Left ventricle myocardium superior (tissue), 1 donor: ENCODE measurements at regions not wholly inside any gene's neighbourhood (a gene's known extent, or its start where the extent isn't known, plus 50 kb on each side); places are given as distances from the start of the nearest gene placed in this dataset.

ENCODE experiments used
- ATAC-seq: fragments of 200-7000 bp; cut with Tn5 transposase; one replicate; pipeline ENCODE4 v1.9.1; 2020; ENCODE audit warnings: mild to moderate bottlenecking, moderate library complexity
- DNase-seq: peaks from one replicate; pipeline ENCODE4 v3.0.0-alpha.2; 2020
- intact Hi-C: fragments of 100-400 bp; cut with micrococcal nuclease; formaldehyde crosslinking; loops from one replicate; pipeline ENCODE4 v1.11.0; 2022
- donor health status: DM: no; HTN: yes; CAD: no; lungs with severe emphysema.

DNA sequence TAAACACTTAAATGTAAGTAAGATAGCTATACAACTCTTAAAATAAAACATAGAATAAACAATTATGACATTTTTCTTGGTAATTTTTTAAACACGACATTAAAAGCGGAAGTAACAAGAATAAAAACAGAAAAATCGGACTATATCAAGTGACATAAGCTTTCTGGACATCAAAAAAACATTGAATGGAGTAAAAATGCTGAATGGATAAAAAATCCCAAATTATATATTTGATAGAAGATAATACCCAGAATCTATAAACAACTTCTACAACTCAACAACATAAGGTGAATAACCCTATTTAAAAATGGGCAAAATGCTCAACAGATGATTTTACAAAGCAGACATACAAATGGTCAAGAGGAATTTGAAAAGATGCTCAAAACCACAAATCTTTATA lies 1866.5 kb downstream of the TP53TG3F start:
- intact Hi-C loops = no loop called here
- ATAC-seq = no peak
- no peak for DNase-seq

- intact Hi-C loops = no loop called here
- DNase-seq (no peak), ATAC-seq (no peak)
Measured at GRCh38 chr16:35339337-35339736, 1879.9 kb downstream of the TP53TG3F start.

DNA sequence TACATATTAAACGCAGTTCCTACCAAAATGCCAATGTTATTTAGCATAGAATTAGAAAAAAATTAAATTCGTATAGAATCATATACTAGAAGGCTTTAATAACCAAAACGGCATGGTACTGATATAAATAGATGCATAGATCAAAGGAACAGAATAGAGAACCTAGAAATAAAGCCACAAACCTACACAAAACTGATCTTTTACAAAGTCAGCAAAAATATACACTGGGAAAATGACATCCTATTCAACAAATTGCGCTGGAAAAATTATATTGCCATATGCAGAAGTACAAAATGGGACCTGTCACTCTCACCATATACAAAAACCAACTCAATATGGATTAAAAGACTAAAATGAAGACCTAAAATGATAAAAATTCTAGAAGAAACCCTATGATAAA lies 1882.6 kb downstream of the TP53TG3F start:
- no peak for ATAC-seq
- no peak for DNase-seq
- intact Hi-C loops = no loop called here

GRCh38 chr16:35344012-35344762 lies 1884.8 kb downstream of the TP53TG3F start:
- DNase-seq (no peak), ATAC-seq (no peak)
- intact Hi-C loops = no loop called here

DNA sequence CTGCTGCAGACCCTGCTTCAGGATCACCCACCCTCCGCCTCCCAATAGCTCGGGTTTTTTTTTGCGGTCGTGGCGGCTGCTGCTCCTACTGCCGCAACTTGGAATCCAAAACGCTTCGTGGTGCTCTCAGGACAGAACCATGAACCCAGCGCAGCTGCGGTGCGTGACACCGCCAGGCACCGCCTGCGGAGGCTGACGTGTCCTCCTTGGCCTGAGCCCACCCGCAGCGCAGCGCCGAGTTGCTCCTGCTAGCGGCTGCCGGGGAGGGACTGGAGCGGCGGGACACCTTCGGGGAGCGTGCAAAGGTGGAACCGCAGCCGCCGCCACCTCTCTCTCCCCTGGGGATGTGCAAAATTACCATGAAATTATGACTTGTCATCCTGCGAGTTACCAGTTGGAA lies 1893.0 kb downstream of the TP53TG3F start:
- intact Hi-C loops = no loop called here
- DNase-seq (no peak), ATAC-seq (no peak)

DNA sequence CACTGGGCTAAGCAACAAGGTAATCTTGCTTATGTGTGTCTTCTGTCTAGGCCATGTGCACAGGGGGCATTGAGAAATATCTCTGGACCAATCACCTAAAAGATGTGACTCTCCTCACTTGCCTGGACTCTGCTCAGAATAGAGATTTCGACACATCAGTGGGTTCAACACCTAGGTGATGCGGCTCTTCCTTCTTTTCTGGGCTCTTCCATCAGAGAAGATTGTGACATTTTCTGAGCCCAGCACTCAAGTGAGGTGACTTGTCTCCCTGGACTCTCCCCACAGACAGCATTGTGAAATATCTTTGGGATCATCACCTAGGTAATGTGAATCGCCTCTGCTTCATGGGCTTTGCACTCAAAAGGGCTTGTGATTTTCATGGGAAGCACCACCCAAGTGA lies 1904.1 kb downstream of the TP53TG3F start:
- intact Hi-C loops = no loop called here
- ATAC-seq = no peak
- no peak for DNase-seq

DNA sequence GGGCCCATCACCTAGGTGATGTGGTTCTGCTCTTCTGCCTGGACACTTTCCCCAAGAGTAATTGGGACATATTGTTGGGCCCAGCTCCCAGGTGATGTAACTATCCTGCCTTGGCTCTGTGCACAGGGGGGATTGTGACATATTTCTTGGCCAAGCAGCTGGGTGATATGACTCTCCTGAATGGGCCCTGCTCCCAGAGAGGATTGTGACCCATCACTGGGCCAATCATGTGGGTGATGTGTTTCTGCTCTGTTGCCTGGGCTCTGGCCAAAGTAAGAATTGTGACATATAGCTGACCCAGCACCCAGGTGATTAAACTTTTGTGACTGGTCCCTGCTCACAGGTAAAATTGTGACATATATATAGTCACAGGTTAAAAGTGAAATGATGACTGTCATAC lies 1904.9 kb downstream of the TP53TG3F start:
- DNase-seq (no peak), ATAC-seq (no peak)
- intact Hi-C loops = no loop called here

- no peak for DNase-seq
- no peak for ATAC-seq
- intact Hi-C loops = no loop called here
Measured at GRCh38 chr16:35365675-35366074, 1906.3 kb downstream of the TP53TG3F start.

DNA sequence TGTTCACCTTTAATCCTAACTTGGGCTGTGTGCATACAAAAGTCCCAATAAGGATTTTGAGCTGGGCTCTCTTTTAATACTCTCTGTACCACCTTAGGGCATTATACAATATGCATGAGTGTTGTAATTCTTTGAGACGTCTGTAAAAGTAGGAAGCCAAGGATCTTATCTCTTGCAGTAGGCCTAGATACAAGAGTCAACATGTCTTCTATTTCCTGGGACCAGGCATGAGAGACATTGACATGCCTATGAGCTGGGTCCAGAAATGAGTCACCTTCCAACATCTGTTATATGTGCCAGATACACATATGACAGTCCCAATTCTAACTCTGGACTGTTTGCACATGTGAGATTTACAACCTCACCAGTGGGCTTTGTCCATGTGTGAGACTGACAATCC lies 1911.2 kb downstream of the TP53TG3F start:
- ATAC-seq = no peak
- intact Hi-C loops = no loop called here
- no peak for DNase-seq

- intact Hi-C loops = no loop called here
- DNase-seq (no peak), ATAC-seq (no peak)
Measured at GRCh38 chr16:35377142-35377541, 1917.7 kb downstream of the TP53TG3F start.

DNA sequence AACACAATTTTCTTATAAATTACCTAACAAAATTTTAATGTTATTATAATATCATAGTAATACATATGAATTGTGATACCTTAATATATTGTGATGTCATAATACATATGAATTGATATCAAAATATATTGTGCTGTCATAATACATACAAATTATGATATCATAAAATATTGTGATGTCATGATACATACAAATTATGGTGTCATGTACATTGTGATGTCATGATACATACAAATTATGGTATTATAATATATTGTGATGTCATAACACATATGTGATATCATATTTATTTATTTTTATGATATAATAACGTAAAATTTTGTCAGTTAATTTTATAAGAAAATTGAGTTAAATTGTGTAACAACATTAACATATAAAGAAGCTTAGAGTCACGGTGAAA lies 1927.2 kb downstream of the TP53TG3F start:
- intact Hi-C loops = no loop called here
- DNase-seq (no peak), ATAC-seq (no peak)

- DNase-seq (peak; percentile 41), ATAC-seq (no peak)
- intact Hi-C loops = no loop called here
Measured at GRCh38 chr16:35391328-35391727, 1931.9 kb downstream of the TP53TG3F start.

GRCh38 chr16:35398180-35398579 lies 1938.8 kb downstream of the TP53TG3F start:
- no peak for ATAC-seq
- intact Hi-C loops = no loop called here
- DNase-seq = no peak

GRCh38 chr16:35399133-35399532 lies 1939.7 kb downstream of the TP53TG3F start:
- intact Hi-C loops = no loop called here
- DNase-seq = no peak
- no peak for ATAC-seq

- intact Hi-C loops = no loop called here
- no peak for ATAC-seq
- DNase-seq = no peak
Measured at GRCh38 chr16:35404273-35404672, 1944.9 kb downstream of the TP53TG3F start.

GRCh38 chr16:35405526-35405925 lies 1946.1 kb downstream of the TP53TG3F start:
- ATAC-seq (no peak), DNase-seq (no peak)
- intact Hi-C loops = no loop called here

DNA sequence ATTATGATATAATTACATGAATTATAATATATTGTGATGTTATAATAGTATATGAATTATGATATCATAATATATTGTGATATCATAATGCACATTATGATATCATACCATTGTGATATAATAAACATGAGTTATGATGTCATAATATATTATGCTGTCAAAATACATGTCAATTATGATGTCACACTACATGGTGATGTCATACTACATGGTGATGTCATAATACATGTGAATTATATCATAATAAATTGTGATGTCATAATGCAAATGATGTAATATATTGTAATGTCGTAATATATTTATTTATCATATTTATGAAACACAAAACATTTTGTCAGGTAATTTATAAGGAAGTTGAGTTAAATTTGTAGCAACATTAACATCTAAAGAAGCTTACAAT lies 1950.1 kb downstream of the TP53TG3F start:
- intact Hi-C loops = no loop called here
- DNase-seq (no peak), ATAC-seq (no peak)

DNA sequence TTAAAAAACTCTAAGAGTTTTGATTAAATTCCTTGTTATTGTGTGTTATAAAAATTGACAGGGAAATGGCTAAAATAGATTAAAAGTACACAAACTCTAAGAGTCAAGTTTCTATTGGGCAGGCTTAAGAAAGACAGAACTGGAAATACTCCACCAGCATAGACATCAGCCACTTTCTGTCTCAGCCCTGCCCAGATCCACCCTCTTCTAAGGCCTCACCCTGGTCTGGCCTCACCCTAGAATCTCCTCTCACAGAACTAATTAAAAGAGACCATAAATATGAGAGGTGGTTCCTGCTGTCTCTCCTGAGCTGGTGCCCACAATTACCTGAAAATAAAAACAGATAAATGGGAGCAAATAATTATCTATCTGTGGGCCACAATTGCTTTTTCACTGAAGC lies 1951.0 kb downstream of the TP53TG3F start:
- intact Hi-C loops = no loop called here
- DNase-seq (no peak), ATAC-seq (no peak)

DNA sequence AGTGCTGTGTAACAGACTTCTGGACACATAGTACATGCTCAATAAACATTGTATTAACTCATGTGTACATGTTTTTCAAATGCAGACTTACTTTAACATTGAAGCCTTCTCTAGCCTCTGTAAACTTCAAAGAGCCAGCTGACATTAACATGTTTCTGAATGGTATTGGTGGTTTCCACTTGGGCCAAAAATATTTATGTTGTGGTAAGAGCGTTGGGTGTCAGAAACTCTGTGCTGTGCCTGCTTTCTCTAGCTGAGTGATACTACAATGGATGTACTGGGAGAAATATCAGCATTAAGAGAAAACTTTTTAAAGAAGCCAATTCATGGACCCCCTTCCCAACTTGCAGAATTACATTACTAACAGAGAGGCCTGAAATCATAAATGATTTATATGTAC lies 1951.7 kb downstream of the TP53TG3F start:
- intact Hi-C loops = no loop called here
- DNase-seq (no peak), ATAC-seq (no peak)

DNA sequence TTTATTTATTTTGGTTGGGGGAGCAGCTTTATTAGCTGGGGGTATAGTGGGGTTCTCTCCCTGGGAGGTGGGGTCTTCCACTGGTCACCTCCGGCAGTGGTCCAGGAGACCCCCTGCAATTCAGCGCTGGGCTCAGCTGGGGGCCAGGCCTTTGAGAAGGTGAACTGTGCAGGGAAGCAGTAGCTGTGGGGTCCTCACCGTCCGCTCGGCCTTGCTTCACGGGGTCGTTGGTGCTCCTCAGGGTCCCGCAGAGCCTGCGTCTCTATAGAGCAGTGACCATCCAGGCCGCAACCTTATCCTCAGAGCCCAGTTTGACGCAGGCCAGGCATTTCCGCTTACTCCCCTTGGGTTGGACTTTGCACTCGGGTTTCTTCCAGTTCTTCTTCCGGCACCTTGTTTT lies 1954.7 kb downstream of the TP53TG3F start:
- DNase-seq = no peak
- intact Hi-C loops = no loop called here
- no peak for ATAC-seq

- intact Hi-C loops = no loop called here
- DNase-seq = no peak
- ATAC-seq = no peak
Measured at GRCh38 chr16:35414563-35414962, 1955.2 kb downstream of the TP53TG3F start.

GRCh38 chr16:35425270-35425669 lies 1965.9 kb downstream of the TP53TG3F start:
- intact Hi-C loops = no loop called here
- no peak for DNase-seq
- ATAC-seq = no peak
